Ectodermal cell (in vitro differentiated cells): ENCODE measurements at regions not wholly inside any gene's neighbourhood (a gene's known extent, or its start where the extent isn't known, plus 50 kb on each side); places are given as distances from the start of the nearest gene placed in this dataset.

ENCODE experiments used
- H3K27ac ChIP-seq: 2 replicates; pipeline ENCODE4 v1.7.0; 2013; ENCODE audit warnings: mild to moderate bottlenecking, low read depth, low read length; ENCODE audit not compliant: insufficient read depth, poor library complexity, severe bottlenecking
- H3K27me3 ChIP-seq: 2 replicates; pipeline ENCODE4 v1.7.0; 2013; ENCODE audit warnings: mild to moderate bottlenecking, low read length; ENCODE audit not compliant: insufficient read depth, control insufficient read depth, poor library complexity, severe bottlenecking
- H3K36me3 ChIP-seq: one replicate; pipeline ENCODE4 v1.7.0; 2013; ENCODE audit warnings: low read length; ENCODE audit not compliant: control insufficient read depth, insufficient read depth
- H3K4me1 ChIP-seq: one replicate; pipeline ENCODE4 v1.7.0; 2013; ENCODE audit warnings: low read length; ENCODE audit not compliant: control insufficient read depth, insufficient read depth
- H3K4me3 ChIP-seq: 2 replicates; pipeline ENCODE4 v1.7.0; 2013; ENCODE audit warnings: low read depth, low read length, control low read depth; ENCODE audit not compliant: insufficient read depth
- H3K9me3 ChIP-seq: 2 replicates; pipeline ENCODE4 v1.7.0; 2013; ENCODE audit warnings: mild to moderate bottlenecking, low read length, moderate library complexity; ENCODE audit not compliant: control insufficient read depth
- WGBS, 2 experiments: methylation state at CpG; one replicate each; pipeline ENCODE4 v1.1.7; 2013; ENCODE audit warnings: missing lambda C conversion rate in 2 of 2; 5-methylcytosine and 5-hydroxymethylcytosine counted together

GRCh38 chr6:114449659-114450058 is 106.8 kb upstream of the HS3ST5 start:
- H3K36me3 ChIP-seq: no peaks in the 10 kb centered on the region
- no peaks in the 10 kb centered on the region for H3K4me1 ChIP-seq
- no peak overlapping the region for H3K4me3 ChIP-seq
- no peaks in the 10 kb centered on the region for H3K9me3 ChIP-seq
- no peak overlapping the region for H3K27ac ChIP-seq
- no peaks in the 10 kb centered on the region for H3K27me3 ChIP-seq

GRCh38 chr6:114446342-114446741 is 103.5 kb upstream of the HS3ST5 start:
- no peaks in the 10 kb centered on the region for H3K27me3 ChIP-seq
- H3K4me3 ChIP-seq: no peak overlapping the region
- H3K4me1 ChIP-seq: no peaks in the 10 kb centered on the region
- WGBS, 2 experiments: 100% methylated on average over 1 of the region's 2 CpGs; no CpG with 5 or more reads in 1 of the 2 experiments
- no peaks in the 10 kb centered on the region for H3K36me3 ChIP-seq
- no peak overlapping the region for H3K27ac ChIP-seq
- H3K9me3 ChIP-seq: no peaks in the 10 kb centered on the region

GRCh38 chr6:114445846-114446245 is 103.0 kb upstream of the HS3ST5 start:
- 93 to 95% methylated on average over 2 of the region's 2 CpGs for WGBS, 2 experiments
- Histone ChIP-seq H3K9me3 (no peaks in the 10 kb centered on the region), H3K36me3 (no peaks in the 10 kb centered on the region), H3K4me3 (no peak overlapping the region), H3K27me3 (no peaks in the 10 kb centered on the region), H3K27ac (no peak overlapping the region), H3K4me1 (no peaks in the 10 kb centered on the region)

DNA sequence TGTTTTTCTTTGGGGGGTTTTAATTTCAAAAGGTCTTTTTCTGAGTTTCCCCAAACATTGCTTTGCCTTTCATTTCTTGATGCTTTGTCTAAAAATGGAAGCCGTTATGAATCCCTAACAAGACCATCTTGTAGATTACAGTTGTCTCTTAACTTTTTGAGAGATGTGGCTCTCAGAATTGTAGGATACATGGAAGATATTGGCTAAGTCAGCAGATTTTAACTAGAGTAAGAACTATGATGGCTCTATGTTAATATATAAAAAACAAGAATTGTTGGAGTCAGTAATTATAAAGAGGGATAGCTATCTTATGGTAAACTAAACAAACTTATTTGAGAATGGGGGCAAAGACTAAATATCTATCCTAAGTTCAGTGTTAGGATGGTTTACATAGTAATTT is 96.6 kb upstream of the HS3ST5 start:
- H3K4me1 ChIP-seq: no peaks in the 10 kb centered on the region
- H3K27me3 ChIP-seq: no peaks in the 10 kb centered on the region
- no peak overlapping the region for H3K4me3 ChIP-seq
- 95 to 100% methylated on average over 1 of the region's 1 CpG for WGBS, 2 experiments
- no peaks in the 10 kb centered on the region for H3K9me3 ChIP-seq
- H3K36me3 ChIP-seq: no peaks in the 10 kb centered on the region
- no peak overlapping the region for H3K27ac ChIP-seq

DNA sequence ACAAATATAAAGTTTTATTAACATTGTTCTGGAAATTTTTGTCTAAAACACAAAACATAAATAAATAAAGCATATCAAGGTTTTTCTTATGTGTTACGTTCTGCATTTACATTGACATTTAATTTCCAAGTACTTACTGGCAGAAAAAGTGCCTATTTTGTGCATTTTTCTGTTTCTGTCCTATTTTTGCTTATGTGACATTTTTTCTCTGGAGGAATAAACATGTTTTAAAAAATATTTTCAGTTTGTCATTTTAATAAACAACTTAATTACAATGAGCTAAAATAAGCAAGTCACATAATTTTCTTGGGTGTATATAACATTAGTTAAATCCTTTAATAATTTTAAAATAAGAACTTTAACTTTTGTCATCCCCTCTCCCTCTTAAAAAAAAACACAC is 94.4 kb upstream of the HS3ST5 start:
- no peaks in the 10 kb centered on the region for H3K27me3 ChIP-seq
- H3K4me3 ChIP-seq: no peak overlapping the region
- H3K4me1 ChIP-seq: no peaks in the 10 kb centered on the region
- H3K9me3 ChIP-seq: no peaks in the 10 kb centered on the region
- WGBS, 2 experiments: 100% methylated on average over 1 of the region's 1 CpG
- no peak overlapping the region for H3K27ac ChIP-seq
- H3K36me3 ChIP-seq: no peaks in the 10 kb centered on the region

DNA sequence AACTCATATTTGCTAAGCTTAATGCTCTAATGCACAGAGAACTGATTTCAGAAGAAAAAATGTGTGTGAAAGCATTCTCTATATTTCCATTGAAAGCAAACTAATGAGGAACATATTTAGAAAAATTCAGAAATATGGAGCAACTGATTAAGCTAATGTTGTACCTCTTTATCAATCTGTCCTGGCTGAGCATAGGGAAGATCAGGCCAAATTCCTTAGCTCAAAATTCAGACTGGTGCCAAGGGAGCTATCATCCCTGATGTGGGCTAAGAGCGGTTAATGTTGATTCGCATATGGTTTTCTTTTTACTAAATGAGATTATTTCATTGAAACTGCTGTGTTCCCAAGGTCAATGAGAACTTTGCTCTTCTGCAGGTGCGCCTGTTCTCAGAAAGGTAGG is 93.9 kb upstream of the HS3ST5 start:
- no peaks in the 10 kb centered on the region for H3K36me3 ChIP-seq
- WGBS, 2 experiments: 96 to 98% methylated on average over 3 of the region's 3 CpGs
- H3K4me1 ChIP-seq: peaks cover under 1% of the 10 kb centered on the region
- no peak overlapping the region for H3K4me3 ChIP-seq
- no peaks in the 10 kb centered on the region for H3K9me3 ChIP-seq
- H3K27ac ChIP-seq: no peak overlapping the region
- H3K27me3 ChIP-seq: no peaks in the 10 kb centered on the region

GRCh38 chr6:114435985-114436384 is 93.2 kb upstream of the HS3ST5 start:
- Histone ChIP-seq H3K27me3 (no peaks in the 10 kb centered on the region), H3K36me3 (no peaks in the 10 kb centered on the region), H3K9me3 (no peaks in the 10 kb centered on the region)

GRCh38 chr6:114432400-114432799 is 89.6 kb upstream of the HS3ST5 start:
- Histone ChIP-seq H3K36me3 (no peaks in the 10 kb centered on the region), H3K27ac (no peak overlapping the region), H3K4me1 (peaks cover 19% of the 10 kb centered on the region), H3K9me3 (no peaks in the 10 kb centered on the region), H3K27me3 (peaks cover 9% of the 10 kb centered on the region), H3K4me3 (no peak overlapping the region)
- 58 to 80% methylated on average over 1 of the region's 1 CpG for WGBS, 2 experiments

More at GRCh38 chr6:114435985-114436384, 93.2 kb upstream of the HS3ST5 start:
- no peak overlapping the region for H3K27ac ChIP-seq
- H3K4me3 ChIP-seq: no peak overlapping the region
- peaks cover 5% of the 10 kb centered on the region for H3K4me1 ChIP-seq

DNA sequence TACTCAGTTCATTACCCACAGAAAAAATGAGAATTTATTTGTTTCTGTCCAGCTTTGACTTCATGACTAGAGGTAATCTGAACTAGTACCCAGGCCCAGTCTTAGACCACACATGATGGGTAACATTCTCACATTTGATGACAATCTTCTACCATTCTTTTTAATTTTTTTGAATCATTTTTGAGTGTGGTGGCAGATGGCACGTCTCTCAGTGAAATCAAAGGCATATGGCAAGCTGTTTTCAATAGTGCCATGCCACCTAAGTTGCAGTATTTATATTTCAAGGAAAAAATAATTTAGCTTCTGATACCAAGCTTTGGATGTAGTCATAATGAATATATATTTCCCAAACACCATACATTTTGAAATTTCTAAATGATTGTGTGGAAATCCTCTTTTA is 88.8 kb upstream of the HS3ST5 start:
- Histone ChIP-seq H3K27me3 (peaks cover 16% of the 10 kb centered on the region), H3K4me3 (no peak overlapping the region), H3K4me1 (peaks cover 19% of the 10 kb centered on the region), H3K9me3 (no peaks in the 10 kb centered on the region), H3K27ac (no peak overlapping the region), H3K36me3 (no peaks in the 10 kb centered on the region)
- WGBS, 2 experiments: 100% methylated on average over 1 of the region's 1 CpG; no CpG with 5 or more reads in 1 of the 2 experiments

GRCh38 chr6:114430534-114431124 is 87.8 kb upstream of the HS3ST5 start:
- Histone ChIP-seq H3K4me3 (no peak overlapping the region), H3K27me3 (peaks cover 20% of the 10 kb centered on the region), H3K9me3 (no peaks in the 10 kb centered on the region), H3K27ac (no peak overlapping the region), H3K36me3 (no peaks in the 10 kb centered on the region), H3K4me1 (peaks cover 19% of the 10 kb centered on the region)
- 17 to 22% methylated on average over 4 of the region's 4 CpGs for WGBS, 2 experiments

DNA sequence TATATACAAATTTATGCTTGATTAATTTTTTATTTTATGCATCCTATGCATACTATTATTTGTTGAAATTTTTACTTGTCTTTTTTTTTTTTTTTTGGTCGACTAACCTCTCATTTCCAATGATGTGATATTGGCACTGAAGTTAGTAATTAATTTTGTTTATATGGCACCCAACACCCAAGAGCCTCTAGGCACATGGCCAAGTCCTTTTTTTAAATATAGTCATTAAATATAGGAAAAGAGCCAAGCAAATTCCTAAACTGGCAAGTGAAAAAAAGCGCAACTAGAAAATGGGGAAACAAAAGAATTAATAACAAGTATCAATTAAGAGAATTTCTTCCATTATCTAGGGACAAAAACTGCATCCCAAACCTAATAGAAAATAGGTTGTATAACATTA is 85.5 kb upstream of the HS3ST5 start:
- Histone ChIP-seq H3K36me3 (no peaks in the 10 kb centered on the region), H3K4me1 (peaks cover 19% of the 10 kb centered on the region), H3K27me3 (peaks cover 20% of the 10 kb centered on the region), H3K4me3 (no peak overlapping the region), H3K9me3 (no peaks in the 10 kb centered on the region), H3K27ac (no peak overlapping the region)
- 100% methylated on average over 1 of the region's 2 CpGs; no CpG with 5 or more reads in 1 of the 2 experiments for WGBS, 2 experiments
